HUDEP-2 (cell line): ENCODE measurements at regions not wholly inside any gene's neighbourhood (a gene's known extent, or its start where the extent isn't known, plus 50 kb on each side); places are given as distances from the start of the nearest gene placed in this dataset.

Experiments used
- DNase-seq, 76 experiments: peaks; one replicate each; lab custom pipeline; 2025; ENCODE audit not compliant: unreplicated experiment in 76 of 76; lab: John Stamatoyannopoulos, UW

GRCh38 chr11:116073854-116074837 lies 569.9 kb upstream of the CADM1 start:
- peak in 2 of 76 experiments; percentile 9 to 10 for DNase-seq

GRCh38 chr11:116072601-116073410 lies 568.6 kb upstream of the CADM1 start:
- no peak for DNase-seq

- no peak for DNase-seq
These were observed 567.9 kb upstream of the CADM1 start for GRCh38 chr11:116072133-116072532.

GRCh38 chr11:116071241-116071640 lies 567.0 kb upstream of the CADM1 start:
- DNase-seq: no peak

- DNase-seq: no peak
These were observed 566.3 kb upstream of the CADM1 start for GRCh38 chr11:116070520-116070919.

- no peak for DNase-seq
These were observed 562.6 kb upstream of the CADM1 start for GRCh38 chr11:116066777-116067176.

GRCh38 chr11:116065986-116066385 lies 561.8 kb upstream of the CADM1 start:
- no peak for DNase-seq

- DNase-seq: no peak
These were observed 561.1 kb upstream of the CADM1 start for GRCh38 chr11:116065191-116065895.

GRCh38 chr11:116062490-116063171 lies 558.4 kb upstream of the CADM1 start:
- no peak for DNase-seq

GRCh38 chr11:116062129-116062489 lies 557.9 kb upstream of the CADM1 start:
- no peak for DNase-seq

- no peak for DNase-seq
These were observed 557.1 kb upstream of the CADM1 start for GRCh38 chr11:116061322-116061721.

GRCh38 chr11:116059919-116060318 lies 555.7 kb upstream of the CADM1 start:
- DNase-seq: no peak

- DNase-seq: no peak
These were observed 552.8 kb upstream of the CADM1 start for GRCh38 chr11:116057000-116057399.

- DNase-seq: no peak
These were observed 550.8 kb upstream of the CADM1 start for GRCh38 chr11:116055064-116055463.

GRCh38 chr11:116053548-116053919 lies 549.3 kb upstream of the CADM1 start:
- no peak for DNase-seq

- no peak for DNase-seq
These were observed 548.7 kb upstream of the CADM1 start for GRCh38 chr11:116052603-116053547.

GRCh38 chr11:116051494-116051893 lies 547.3 kb upstream of the CADM1 start:
- DNase-seq: no peak

GRCh38 chr11:116049383-116049782 lies 545.2 kb upstream of the CADM1 start:
- DNase-seq: no peak

GRCh38 chr11:116046127-116046526 lies 541.9 kb upstream of the CADM1 start:
- DNase-seq: no peak
